HUES6 (cell line): ENCODE measurements at regions not wholly inside any gene's neighbourhood (a gene's known extent, or its start where the extent isn't known, plus 50 kb on each side); places are given as distances from the start of the nearest gene placed in this dataset.

Source experiments
- H3K27ac ChIP-seq: 2 replicates; pipeline ENCODE4 v1.7.0; 2013; ENCODE audit warnings: low read depth, mild to moderate bottlenecking, low read length, inconsistent platforms
- H3K27me3 ChIP-seq: 2 replicates; pipeline ENCODE4 v1.6.1; 2013; ENCODE audit warnings: low read length; ENCODE audit not compliant: control insufficient read depth, insufficient read depth
- H3K36me3 ChIP-seq: 2 replicates; pipeline ENCODE4 v1.6.1; 2013; ENCODE audit warnings: low read length; ENCODE audit not compliant: control insufficient read depth, insufficient read depth
- H3K4me1 ChIP-seq: 2 replicates; pipeline ENCODE4 v1.6.1; 2013; ENCODE audit warnings: low read length; ENCODE audit not compliant: control insufficient read depth, insufficient read depth
- H3K4me3 ChIP-seq: 2 replicates; pipeline ENCODE4 v1.5.1; 2013; ENCODE audit warnings: low read depth, low read length
- H3K9ac ChIP-seq: one replicate; pipeline ENCODE4 v1.6.1; 2013; ENCODE audit warnings: mild to moderate bottlenecking, low read length
- H3K9me3 ChIP-seq: 2 replicates; pipeline ENCODE4 v1.6.1; 2013; ENCODE audit warnings: low read depth, low read length; ENCODE audit not compliant: control insufficient read depth, insufficient read depth

DNA sequence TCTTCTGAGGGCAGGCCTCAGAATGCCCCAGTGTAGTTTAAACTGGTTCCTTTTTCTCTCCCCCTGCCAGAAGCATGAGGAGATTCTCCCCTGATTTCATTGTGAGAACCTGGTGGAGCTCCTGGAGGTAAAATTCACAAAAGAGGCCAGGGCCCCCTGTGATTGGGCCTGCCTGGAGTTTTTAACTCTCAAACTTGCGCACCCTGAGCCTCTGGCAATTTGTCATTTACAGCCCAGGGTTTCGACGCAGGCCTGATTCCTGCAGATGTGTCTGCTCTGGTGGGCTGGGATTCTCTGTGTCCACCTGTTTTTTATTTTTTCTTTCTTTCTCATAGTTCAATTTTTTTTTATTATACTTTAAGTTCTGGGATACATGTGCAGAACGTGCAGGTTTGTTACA lies 157.9 kb downstream of the ASB1 start:
- Histone ChIP-seq H3K36me3 (no peaks in the 10 kb centered on the region), H3K9me3 (no peaks in the 10 kb centered on the region), H3K4me3 (no peak overlapping the region), H3K27me3 (no peaks in the 10 kb centered on the region), H3K27ac (no peak overlapping the region), H3K9ac (no peak overlapping the region), H3K4me1 (no peaks in the 10 kb centered on the region)

DNA sequence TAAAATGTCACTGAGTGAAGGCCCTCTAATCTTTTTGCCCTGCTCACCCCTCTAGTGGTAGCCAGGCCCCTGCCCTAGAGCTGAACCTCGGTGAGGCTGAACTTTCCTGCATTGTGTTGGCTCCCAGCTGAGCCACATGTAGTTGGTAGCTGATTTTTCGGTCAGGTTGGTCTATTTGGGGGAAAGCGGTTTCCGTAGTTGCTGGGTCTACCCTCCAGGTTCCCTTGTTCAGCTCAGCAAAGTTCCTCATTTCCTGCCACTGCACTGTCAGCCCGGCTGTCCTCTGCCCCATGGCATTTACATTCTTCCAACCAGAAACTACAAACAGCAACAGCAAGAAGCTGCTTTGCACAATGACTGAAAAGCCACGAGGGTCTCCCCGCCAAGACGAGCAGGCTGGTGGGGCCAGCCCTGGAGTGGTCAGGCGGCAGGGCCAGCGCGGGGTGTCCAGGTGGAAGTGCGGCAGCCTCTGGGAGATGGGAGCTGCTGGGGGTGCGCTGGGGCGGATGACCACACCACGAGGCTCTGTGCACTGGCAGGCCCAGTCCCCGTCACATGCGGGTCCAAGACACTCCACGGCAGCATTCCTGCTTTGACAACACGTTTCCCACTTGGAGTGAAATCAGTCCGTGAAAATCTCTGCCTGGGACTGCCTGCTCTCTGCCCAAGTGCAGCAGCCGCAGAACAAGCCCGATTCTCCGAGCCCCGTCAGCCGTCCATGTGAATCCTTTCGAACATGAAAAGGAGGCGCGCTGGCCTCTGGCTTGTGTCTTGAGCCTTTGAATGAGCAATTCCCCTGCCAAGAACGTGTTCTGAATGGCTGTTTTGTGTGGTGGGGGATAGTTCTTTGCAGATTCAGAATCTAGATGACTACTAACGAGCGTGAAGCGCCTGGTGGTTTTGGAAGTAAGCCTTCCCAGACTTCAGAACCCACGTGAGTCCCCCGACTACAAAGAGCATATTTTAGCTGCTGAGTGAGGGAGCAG lies 159.4 kb downstream of the ASB1 start:
- no peaks in the 10 kb centered on the region for H3K27me3 ChIP-seq
- H3K27ac ChIP-seq: no peak overlapping the region
- H3K9me3 ChIP-seq: no peaks in the 10 kb centered on the region
- H3K36me3 ChIP-seq: no peaks in the 10 kb centered on the region
- no peaks in the 10 kb centered on the region for H3K4me1 ChIP-seq
- H3K4me3 ChIP-seq: no peak overlapping the region
- no peak overlapping the region for H3K9ac ChIP-seq

GRCh38 chr2:238586931-238587775 lies 160.4 kb downstream of the ASB1 start:
- H3K4me3 ChIP-seq: no peak overlapping the region
- no peaks in the 10 kb centered on the region for H3K36me3 ChIP-seq
- no peaks in the 10 kb centered on the region for H3K4me1 ChIP-seq
- no peaks in the 10 kb centered on the region for H3K9me3 ChIP-seq
- no peak overlapping the region for H3K27ac ChIP-seq
- H3K9ac ChIP-seq: no peak overlapping the region
- no peaks in the 10 kb centered on the region for H3K27me3 ChIP-seq

- Histone ChIP-seq H3K4me3 (no peak overlapping the region), H3K36me3 (no peaks in the 10 kb centered on the region), H3K9ac (no peak overlapping the region), H3K27ac (no peak overlapping the region), H3K27me3 (no peaks in the 10 kb centered on the region), H3K4me1 (no peaks in the 10 kb centered on the region), H3K9me3 (no peaks in the 10 kb centered on the region)
Measured at GRCh38 chr2:238587776-238588660, 161.3 kb downstream of the ASB1 start.

- Histone ChIP-seq H3K36me3 (no peaks in the 10 kb centered on the region), H3K27me3 (no peaks in the 10 kb centered on the region), H3K9me3 (no peaks in the 10 kb centered on the region), H3K4me1 (no peaks in the 10 kb centered on the region), H3K4me3 (no peak overlapping the region), H3K27ac (no peak overlapping the region), H3K9ac (no peak overlapping the region)
Measured at GRCh38 chr2:238589591-238590460, 163.1 kb downstream of the ASB1 start.

GRCh38 chr2:238591732-238592131 lies 165.0 kb downstream of the ASB1 start:
- Histone ChIP-seq H3K9me3 (no peaks in the 10 kb centered on the region), H3K4me1 (no peaks in the 10 kb centered on the region), H3K36me3 (no peaks in the 10 kb centered on the region), H3K4me3 (no peak overlapping the region), H3K27me3 (no peaks in the 10 kb centered on the region), H3K27ac (no peak overlapping the region), H3K9ac (no peak overlapping the region)

- H3K9ac ChIP-seq: no peak overlapping the region
- H3K4me3 ChIP-seq: no peak overlapping the region
- no peaks in the 10 kb centered on the region for H3K9me3 ChIP-seq
- no peak overlapping the region for H3K27ac ChIP-seq
- no peaks in the 10 kb centered on the region for H3K36me3 ChIP-seq
- H3K4me1 ChIP-seq: no peaks in the 10 kb centered on the region
- no peaks in the 10 kb centered on the region for H3K27me3 ChIP-seq
Measured at GRCh38 chr2:238593236-238593635, 166.5 kb downstream of the ASB1 start.

- Histone ChIP-seq H3K4me3 (no peak overlapping the region), H3K36me3 (no peaks in the 10 kb centered on the region), H3K9ac (no peak overlapping the region), H3K27ac (no peak overlapping the region), H3K27me3 (no peaks in the 10 kb centered on the region), H3K9me3 (no peaks in the 10 kb centered on the region), H3K4me1 (no peaks in the 10 kb centered on the region)
Measured at GRCh38 chr2:238593678-238594077, 167.0 kb downstream of the ASB1 start.

DNA sequence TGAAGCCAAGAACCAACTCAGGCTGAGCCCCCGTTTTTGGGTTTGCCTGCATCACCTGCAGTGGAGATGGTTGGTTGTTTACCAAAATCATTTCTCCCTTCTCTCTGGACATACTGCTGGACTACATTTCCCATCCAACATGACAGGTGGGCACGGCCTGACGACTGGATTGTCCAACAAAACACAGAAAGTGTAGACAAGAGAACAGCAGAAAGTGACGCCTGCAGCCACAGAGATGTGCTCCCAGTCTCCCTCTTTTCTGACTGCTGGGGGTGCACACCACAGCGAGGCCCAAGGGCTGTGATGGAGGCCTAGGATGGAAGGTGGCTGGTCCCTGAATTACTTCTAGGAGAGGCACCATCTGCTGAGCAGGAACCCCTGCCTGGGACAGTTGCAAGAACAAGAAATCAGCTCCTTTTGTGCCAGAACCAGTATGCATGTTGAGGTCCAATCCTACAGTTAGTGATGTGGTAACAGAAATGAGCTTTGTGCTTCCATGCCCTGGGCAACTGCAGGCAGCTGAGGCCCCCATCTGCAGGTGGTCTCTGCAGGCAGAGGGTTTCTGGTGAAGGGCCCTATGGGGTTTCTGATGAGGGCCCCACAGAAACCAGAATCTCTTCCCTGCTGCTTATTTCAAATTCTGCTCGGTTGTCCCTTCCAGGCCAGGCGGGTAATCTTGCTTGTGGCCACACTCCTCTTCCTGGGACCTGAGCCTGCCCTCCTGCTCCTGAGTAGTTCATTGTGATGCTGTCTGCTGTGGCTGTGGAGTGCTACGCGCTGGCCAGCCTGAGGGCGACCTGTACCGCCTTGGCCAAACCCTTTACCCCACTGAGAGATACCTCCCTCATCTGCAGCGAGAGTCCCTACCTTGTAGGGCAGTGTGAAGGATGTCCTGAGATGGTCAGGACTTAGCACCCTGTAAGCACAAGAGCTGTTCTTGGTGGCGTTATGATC lies 168.3 kb downstream of the ASB1 start:
- H3K27me3 ChIP-seq: no peaks in the 10 kb centered on the region
- H3K27ac ChIP-seq: no peak overlapping the region
- H3K4me1 ChIP-seq: no peaks in the 10 kb centered on the region
- H3K4me3 ChIP-seq: no peak overlapping the region
- H3K36me3 ChIP-seq: no peaks in the 10 kb centered on the region
- no peak overlapping the region for H3K9ac ChIP-seq
- H3K9me3 ChIP-seq: no peaks in the 10 kb centered on the region
